Body of pancreas (tissue), 4 donors: ENCODE measurements at regions not wholly inside any gene's neighbourhood (a gene's known extent, or its start where the extent isn't known, plus 50 kb on each side); places are given as distances from the start of the nearest gene placed in this dataset.

Experiments used
- POLR2A ChIP-seq, 3 donors: fragments of 450-650 bp; IDR thresholded peaks; one replicate each; pipeline ENCODE4 v1.6.1; 2016; ENCODE audit warnings: antibody characterized with exemption in 3 of 3, mild to moderate bottlenecking in 2 of 3
- TF ChIP-seq, protein P1 (sequence below), 7 experiments: fragments of 450-650 bp in 4 of 7; fragments of 200-600 bp in 3 of 7; sonication (generic) in 3 of 7; IDR thresholded peaks; one replicate each; pipeline ENCODE4 v1.5.1; 2016 to 2019; ENCODE audit warnings: antibody characterized with exemption in 7 of 7

- TF ChIP-seq, protein P1, sequence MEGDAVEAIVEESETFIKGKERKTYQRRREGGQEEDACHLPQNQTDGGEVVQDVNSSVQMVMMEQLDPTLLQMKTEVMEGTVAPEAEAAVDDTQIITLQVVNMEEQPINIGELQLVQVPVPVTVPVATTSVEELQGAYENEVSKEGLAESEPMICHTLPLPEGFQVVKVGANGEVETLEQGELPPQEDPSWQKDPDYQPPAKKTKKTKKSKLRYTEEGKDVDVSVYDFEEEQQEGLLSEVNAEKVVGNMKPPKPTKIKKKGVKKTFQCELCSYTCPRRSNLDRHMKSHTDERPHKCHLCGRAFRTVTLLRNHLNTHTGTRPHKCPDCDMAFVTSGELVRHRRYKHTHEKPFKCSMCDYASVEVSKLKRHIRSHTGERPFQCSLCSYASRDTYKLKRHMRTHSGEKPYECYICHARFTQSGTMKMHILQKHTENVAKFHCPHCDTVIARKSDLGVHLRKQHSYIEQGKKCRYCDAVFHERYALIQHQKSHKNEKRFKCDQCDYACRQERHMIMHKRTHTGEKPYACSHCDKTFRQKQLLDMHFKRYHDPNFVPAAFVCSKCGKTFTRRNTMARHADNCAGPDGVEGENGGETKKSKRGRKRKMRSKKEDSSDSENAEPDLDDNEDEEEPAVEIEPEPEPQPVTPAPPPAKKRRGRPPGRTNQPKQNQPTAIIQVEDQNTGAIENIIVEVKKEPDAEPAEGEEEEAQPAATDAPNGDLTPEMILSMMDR (IDR thresholded peaks at IDR 0.05): no peak
- TF ChIP-seq POLR2A (IDR thresholded peaks at IDR 0.05): no peak
Observed at GRCh38 chr16:86075488-86075785, 176.5 kb downstream of the IRF8 start.
